Thyroid gland (tissue), 4 donors: ENCODE measurements at regions not wholly inside any gene's neighbourhood (a gene's known extent, or its start where the extent isn't known, plus 50 kb on each side); places are given as distances from the start of the nearest gene placed in this dataset.

ENCODE experiments used
- POLR2A ChIP-seq, 2 donors: fragments of 450-650 bp; IDR thresholded peaks; one replicate each; pipeline ENCODE4 v1.6.1; 2017; ENCODE audit warnings: antibody characterized with exemption in 2 of 2, mild to moderate bottlenecking in 2 of 2, moderate library complexity in 1 of 2
- TF ChIP-seq, protein P1 (sequence below), 6 experiments: fragments of 200-600 bp in 3 of 6; fragments of 450-650 bp in 3 of 6; sonication (generic) in 3 of 6; IDR thresholded peaks; one replicate each; pipeline ENCODE4 v1.5.1; 2016 to 2019; ENCODE audit warnings: antibody characterized with exemption in 6 of 6, mild to moderate bottlenecking in 2 of 6, inconsistent platforms in 1 of 6, moderate library complexity in 1 of 6

DNA sequence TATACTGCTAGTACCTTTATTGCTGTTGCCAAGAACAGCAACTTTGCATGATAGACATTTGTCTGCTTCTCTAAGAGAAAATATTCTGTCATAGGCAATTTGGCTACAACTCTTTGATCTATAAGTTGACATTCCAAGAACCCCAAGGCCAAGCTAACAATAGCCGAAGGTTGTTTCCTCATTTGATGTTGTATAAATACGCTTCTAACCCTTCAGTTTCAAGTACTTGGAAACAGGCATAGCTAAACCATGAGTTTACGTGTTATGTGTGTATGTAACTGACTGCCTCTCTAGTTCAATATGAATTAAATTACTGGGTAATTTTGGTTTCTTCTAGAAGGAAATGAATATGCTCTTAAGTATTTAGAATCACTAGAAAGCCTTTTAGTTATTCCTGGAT lies 1034.0 kb downstream of the TLE4 start:
- TF ChIP-seq, protein P1, sequence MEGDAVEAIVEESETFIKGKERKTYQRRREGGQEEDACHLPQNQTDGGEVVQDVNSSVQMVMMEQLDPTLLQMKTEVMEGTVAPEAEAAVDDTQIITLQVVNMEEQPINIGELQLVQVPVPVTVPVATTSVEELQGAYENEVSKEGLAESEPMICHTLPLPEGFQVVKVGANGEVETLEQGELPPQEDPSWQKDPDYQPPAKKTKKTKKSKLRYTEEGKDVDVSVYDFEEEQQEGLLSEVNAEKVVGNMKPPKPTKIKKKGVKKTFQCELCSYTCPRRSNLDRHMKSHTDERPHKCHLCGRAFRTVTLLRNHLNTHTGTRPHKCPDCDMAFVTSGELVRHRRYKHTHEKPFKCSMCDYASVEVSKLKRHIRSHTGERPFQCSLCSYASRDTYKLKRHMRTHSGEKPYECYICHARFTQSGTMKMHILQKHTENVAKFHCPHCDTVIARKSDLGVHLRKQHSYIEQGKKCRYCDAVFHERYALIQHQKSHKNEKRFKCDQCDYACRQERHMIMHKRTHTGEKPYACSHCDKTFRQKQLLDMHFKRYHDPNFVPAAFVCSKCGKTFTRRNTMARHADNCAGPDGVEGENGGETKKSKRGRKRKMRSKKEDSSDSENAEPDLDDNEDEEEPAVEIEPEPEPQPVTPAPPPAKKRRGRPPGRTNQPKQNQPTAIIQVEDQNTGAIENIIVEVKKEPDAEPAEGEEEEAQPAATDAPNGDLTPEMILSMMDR (IDR thresholded peaks at IDR 0.05) = no peak
- no peak for TF ChIP-seq POLR2A (IDR thresholded peaks at IDR 0.05)
